ENCODE measurements at regions not wholly inside any gene's neighbourhood (a gene's known extent, or its start where the extent isn't known, plus 50 kb on each side); places are given as distances from the start of the nearest gene placed in this dataset.

DNA sequence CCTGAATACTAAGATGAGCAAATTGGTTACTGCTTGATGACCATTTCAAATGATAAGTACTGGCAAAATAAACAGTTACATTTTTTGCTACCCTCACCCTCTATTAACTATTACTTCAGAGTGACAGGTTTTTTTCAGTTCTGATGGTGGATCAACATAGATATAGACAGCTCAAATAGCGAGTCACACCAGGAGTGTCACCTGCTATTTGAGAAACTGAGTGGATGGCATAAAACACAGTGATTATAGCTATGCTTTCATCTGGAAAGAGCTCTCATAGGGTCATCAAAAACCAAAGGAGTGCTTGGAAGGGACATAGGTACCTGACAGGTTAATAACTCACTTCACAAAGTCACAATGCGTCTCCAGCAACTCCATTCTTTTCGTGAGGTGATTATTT, 244.5 kb upstream of the C9orf72 start:
- Mint-ChIP-seq H3K36me3 (ENCODE audit: low read depth) (no peaks in the 10 kb centered on the region), H3K9me3 (no peaks in the 10 kb centered on the region), H3K4me1 (no peaks in the 10 kb centered on the region), H3K4me3 (no peak overlapping the region), H3K27me3 (ENCODE audit: insufficient read depth) (no peaks in the 10 kb centered on the region), H3K27ac (no peak overlapping the region)
- Histone ChIP-seq H3K36me3 (ENCODE audit: control insufficient read depth, insufficient read depth, low read length) (no peaks in the 10 kb centered on the region), H3K9me3 (ENCODE audit: control insufficient read depth, low read length) (no peaks in the 10 kb centered on the region), H3K4me3 (ENCODE audit: low read length) (no peak overlapping the region), H3K27me3 (ENCODE audit: control insufficient read depth, insufficient read depth, low read length, poor library complexity, severe bottlenecking) (no peaks in the 10 kb centered on the region), H3K9ac (ENCODE audit: extremely low read depth, low read length, poor library complexity, severe bottlenecking) (no peak overlapping the region), H3K27ac (ENCODE audit: low read depth, low read length) (no peak overlapping the region), H3K4me1 (ENCODE audit: control insufficient read depth, insufficient read depth, low read length) (no peaks in the 10 kb centered on the region)
- TF ChIP-seq, protein P1, sequence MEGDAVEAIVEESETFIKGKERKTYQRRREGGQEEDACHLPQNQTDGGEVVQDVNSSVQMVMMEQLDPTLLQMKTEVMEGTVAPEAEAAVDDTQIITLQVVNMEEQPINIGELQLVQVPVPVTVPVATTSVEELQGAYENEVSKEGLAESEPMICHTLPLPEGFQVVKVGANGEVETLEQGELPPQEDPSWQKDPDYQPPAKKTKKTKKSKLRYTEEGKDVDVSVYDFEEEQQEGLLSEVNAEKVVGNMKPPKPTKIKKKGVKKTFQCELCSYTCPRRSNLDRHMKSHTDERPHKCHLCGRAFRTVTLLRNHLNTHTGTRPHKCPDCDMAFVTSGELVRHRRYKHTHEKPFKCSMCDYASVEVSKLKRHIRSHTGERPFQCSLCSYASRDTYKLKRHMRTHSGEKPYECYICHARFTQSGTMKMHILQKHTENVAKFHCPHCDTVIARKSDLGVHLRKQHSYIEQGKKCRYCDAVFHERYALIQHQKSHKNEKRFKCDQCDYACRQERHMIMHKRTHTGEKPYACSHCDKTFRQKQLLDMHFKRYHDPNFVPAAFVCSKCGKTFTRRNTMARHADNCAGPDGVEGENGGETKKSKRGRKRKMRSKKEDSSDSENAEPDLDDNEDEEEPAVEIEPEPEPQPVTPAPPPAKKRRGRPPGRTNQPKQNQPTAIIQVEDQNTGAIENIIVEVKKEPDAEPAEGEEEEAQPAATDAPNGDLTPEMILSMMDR (conservative IDR thresholded peaks at IDR 0.05): no peak
- DNase-seq: no peak
- 92 to 95% methylated on average over 3 of the region's 3 CpGs for WGBS, 2 experiments (ENCODE audit: insufficient coverage in 1 of 2, insufficient read length in 1 of 2)

DNA sequence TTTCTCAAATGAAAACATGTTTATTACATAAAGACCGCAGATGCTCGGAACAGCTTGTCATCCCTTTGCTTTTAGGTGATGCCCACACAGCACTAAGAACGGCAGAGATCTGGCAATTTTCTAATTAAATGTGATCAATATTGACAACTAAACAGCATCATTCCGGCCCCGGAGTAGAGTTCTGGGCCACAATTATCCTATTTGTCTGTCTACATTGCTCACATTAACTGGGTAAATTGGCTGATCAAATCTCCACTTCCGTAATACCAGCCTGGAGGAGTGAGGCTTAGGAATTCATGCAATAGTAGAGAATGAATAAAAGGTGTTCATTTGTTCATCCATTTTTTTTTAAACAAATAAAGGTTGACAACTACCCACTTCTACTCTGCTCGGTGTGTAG, 245.1 kb upstream of the C9orf72 start:
- no peaks in the 10 kb centered on the region for H3K36me3 ChIP-seq (ENCODE audit: control insufficient read depth, insufficient read depth, low read length)
- Mint-ChIP-seq H3K27ac (no peak overlapping the region), H3K27me3 (ENCODE audit: insufficient read depth) (no peaks in the 10 kb centered on the region), H3K9me3 (no peaks in the 10 kb centered on the region), H3K4me3 (no peak overlapping the region), H3K36me3 (ENCODE audit: low read depth) (no peaks in the 10 kb centered on the region), H3K4me1 (no peaks in the 10 kb centered on the region)
- no peaks in the 10 kb centered on the region for H3K4me1 ChIP-seq (ENCODE audit: control insufficient read depth, insufficient read depth, low read length)
- no peaks in the 10 kb centered on the region for H3K9me3 ChIP-seq (ENCODE audit: control insufficient read depth, low read length)
- no peaks in the 10 kb centered on the region for H3K27me3 ChIP-seq (ENCODE audit: control insufficient read depth, insufficient read depth, low read length, poor library complexity, severe bottlenecking)
- TF ChIP-seq, protein P1 (conservative IDR thresholded peaks at IDR 0.05): no peak
- no peak overlapping the region for H3K27ac ChIP-seq (ENCODE audit: low read depth, low read length)
- 83 to 90% methylated on average over 2 to 7 of the region's 7 CpGs for WGBS, 2 experiments (ENCODE audit: insufficient coverage in 1 of 2, insufficient read length in 1 of 2)
- no peak for DNase-seq
- H3K9ac ChIP-seq (ENCODE audit: extremely low read depth, low read length, poor library complexity, severe bottlenecking): no peak overlapping the region
- no peak overlapping the region for H3K4me3 ChIP-seq (ENCODE audit: low read length)

DNA sequence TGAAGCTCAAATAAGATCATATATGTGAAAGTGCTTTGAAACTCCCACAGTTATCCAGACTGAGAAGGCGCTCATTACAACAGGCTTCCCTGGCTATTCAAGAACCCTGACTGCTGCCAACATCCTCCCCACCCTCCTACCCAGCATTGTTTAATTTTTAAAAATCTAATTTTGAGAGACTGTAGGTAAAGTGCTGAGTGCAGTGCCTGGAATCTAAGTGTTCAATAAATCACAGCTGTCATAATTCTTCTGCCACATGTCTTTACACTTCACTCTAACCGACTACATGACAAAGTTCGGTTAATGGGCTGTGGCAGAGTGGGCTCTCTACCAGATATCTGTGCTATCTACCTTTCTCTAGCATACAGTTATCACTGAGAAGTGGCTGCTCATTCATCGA, 255.6 kb upstream of the C9orf72 start:
- no peaks in the 10 kb centered on the region for H3K27me3 ChIP-seq (ENCODE audit: control insufficient read depth, insufficient read depth, low read length, poor library complexity, severe bottlenecking)
- no peak overlapping the region for H3K4me3 ChIP-seq (ENCODE audit: low read length)
- H3K9me3 ChIP-seq (ENCODE audit: control insufficient read depth, low read length): no peaks in the 10 kb centered on the region
- no peaks in the 10 kb centered on the region for H3K4me1 ChIP-seq (ENCODE audit: control insufficient read depth, insufficient read depth, low read length)
- TF ChIP-seq, protein P1 (conservative IDR thresholded peaks at IDR 0.05): no peak
- Mint-ChIP-seq H3K27me3 (ENCODE audit: insufficient read depth) (no peaks in the 10 kb centered on the region), H3K4me3 (no peak overlapping the region), H3K36me3 (ENCODE audit: low read depth) (no peaks in the 10 kb centered on the region), H3K4me1 (no peaks in the 10 kb centered on the region), H3K9me3 (no peaks in the 10 kb centered on the region), H3K27ac (no peak overlapping the region)
- no peak for DNase-seq
- 94 to 97% methylated on average over 3 to 4 of the region's 4 CpGs for WGBS, 2 experiments (ENCODE audit: insufficient coverage in 1 of 2, insufficient read length in 1 of 2)
- no peaks in the 10 kb centered on the region for H3K36me3 ChIP-seq (ENCODE audit: control insufficient read depth, insufficient read depth, low read length)
- H3K9ac ChIP-seq (ENCODE audit: extremely low read depth, low read length, poor library complexity, severe bottlenecking): no peak overlapping the region
- H3K27ac ChIP-seq (ENCODE audit: low read depth, low read length): no peak overlapping the region
